NCI-H1694 (cell line): ENCODE measurements at regions not wholly inside any gene's neighbourhood (a gene's known extent, or its start where the extent isn't known, plus 50 kb on each side); places are given as distances from the start of the nearest gene placed in this dataset.

ENCODE experiments used
- DNase-seq: peaks from one replicate; lab custom pipeline; 2025; lab: John Stamatoyannopoulos, UW

DNA sequence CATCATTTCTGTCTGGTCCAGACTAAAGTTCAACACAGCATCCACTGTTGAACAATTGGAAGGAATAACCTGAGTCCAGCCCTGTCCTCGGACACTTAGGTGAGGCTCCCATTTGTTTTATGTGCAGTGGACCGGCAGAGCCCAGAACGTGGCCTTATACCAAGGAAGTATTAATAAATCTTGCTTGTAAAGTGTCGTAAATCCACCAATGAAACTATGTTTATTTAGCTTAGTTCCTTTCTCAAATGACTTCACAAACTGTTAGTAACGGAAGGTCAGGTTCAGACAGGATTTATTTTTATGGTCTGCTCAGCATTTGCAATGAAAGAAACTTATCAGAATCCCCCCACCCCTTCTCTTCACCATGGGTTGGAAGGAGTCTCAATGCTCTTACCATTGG is 149.5 kb downstream of the PCSK1 start:
- no peak for DNase-seq

DNA sequence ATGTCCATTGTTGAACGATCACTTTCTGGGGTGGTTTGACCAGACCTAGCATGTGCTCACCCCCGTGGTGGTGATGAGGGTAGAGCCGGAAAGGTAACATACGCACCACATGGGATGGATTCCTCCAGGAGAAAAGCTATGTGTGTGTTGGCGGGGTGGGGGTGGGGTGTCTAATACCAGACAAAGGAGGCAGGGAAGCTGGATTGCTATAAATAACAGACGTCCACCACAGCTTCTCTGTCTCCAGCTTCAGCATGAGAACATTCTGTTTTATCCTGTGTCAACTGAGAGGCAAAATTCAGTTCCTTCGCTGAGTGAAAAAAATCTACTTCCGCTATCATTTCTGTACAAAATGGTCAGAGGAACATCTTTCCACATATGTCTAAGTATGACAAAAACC is 151.0 kb downstream of the PCSK1 start:
- no peak for DNase-seq

- no peak for DNase-seq
Observed at GRCh38 chr5:96280946-96281393, 152.1 kb downstream of the PCSK1 start.

GRCh38 chr5:96279801-96280542 is 153.1 kb downstream of the PCSK1 start:
- no peak for DNase-seq

- DNase-seq = no peak
Observed at GRCh38 chr5:96278981-96279380, 154.1 kb downstream of the PCSK1 start.

DNA sequence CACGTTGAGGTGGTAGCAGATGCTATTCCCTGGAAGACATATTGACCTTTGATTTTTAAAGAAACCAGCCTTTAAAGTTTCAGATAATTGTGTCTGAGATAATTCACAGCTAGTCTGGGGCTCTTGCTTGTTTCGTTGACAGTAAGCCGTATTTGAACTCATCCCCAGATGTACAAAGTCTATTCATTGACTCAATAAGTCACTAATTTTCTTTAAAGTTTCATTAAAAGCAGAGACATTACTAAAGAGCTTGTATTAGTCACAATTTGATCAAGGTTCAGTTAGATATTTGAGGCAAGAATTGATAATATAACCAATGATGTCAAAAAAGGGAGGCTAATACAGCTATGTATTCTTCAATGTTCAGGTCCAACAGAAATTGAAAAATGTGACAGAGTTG is 158.0 kb downstream of the PCSK1 start:
- no peak for DNase-seq

DNA sequence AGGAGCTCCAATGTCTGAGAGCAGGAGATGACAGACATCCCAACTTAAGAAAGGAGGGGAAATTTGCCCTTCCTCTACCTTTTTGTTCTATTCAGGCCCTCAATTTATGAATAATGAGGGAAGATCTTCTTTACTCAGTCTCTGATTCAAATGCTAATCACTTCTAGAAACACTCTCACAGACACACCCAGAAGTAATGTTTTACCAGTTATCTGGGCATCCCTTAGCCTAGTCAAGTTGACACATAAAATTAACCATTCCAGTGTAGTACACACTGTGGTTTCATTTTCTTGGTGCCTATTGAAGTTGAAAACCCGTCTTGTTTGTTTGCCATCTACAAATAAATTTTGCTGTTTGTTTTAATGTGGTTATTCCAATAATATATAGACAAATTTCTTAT is 167.6 kb downstream of the PCSK1 start:
- no peak for DNase-seq

DNA sequence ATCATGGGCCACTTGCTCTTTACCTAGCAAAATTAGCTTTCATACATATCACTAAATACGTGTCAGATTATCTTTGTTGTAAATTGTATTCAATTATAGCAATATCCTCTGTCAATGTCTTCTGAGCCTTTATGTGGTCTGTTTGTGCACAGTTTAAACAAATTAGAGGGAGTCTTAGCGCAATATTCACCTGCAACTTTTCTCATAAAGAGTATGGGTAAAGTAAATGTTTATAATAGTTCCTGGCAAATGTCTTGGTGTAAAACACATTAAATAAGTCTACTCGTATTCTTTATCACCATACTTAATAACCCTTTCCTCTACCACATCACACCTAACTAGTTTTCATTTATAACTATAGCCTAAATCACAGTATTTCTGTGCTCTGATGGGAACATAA is 169.0 kb downstream of the PCSK1 start:
- DNase-seq = no peak

- no peak for DNase-seq
Observed at GRCh38 chr5:96262105-96262504, 170.9 kb downstream of the PCSK1 start.

- DNase-seq = no peak
Observed at GRCh38 chr5:96260009-96260408, 173.0 kb downstream of the PCSK1 start.

GRCh38 chr5:96259151-96259772 is 173.8 kb downstream of the PCSK1 start:
- no peak for DNase-seq

GRCh38 chr5:96258692-96259091 is 174.4 kb downstream of the PCSK1 start:
- no peak for DNase-seq

DNA sequence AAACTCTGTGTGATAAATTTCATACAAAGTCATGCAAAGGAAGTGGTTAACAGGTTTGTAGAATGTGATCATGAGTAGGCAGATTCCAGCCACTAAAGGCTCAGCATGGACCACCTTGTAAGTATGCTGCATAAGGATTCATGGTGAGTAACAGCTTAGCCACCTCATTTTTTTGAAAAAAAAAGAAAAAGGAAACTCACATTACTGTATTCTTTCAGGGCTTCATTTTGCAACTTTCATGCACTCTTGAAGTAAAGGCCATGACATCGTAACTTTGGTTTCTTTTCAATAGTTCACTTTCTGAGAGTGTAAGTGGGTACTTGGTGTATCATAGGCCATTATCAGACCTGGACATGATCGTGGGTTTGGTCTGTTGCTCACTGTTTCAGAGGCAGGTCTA is 175.1 kb downstream of the PCSK1 start:
- DNase-seq = no peak

- DNase-seq = peak; percentile 73
Observed at GRCh38 chr5:96256795-96257470, 176.1 kb downstream of the PCSK1 start.

DNA sequence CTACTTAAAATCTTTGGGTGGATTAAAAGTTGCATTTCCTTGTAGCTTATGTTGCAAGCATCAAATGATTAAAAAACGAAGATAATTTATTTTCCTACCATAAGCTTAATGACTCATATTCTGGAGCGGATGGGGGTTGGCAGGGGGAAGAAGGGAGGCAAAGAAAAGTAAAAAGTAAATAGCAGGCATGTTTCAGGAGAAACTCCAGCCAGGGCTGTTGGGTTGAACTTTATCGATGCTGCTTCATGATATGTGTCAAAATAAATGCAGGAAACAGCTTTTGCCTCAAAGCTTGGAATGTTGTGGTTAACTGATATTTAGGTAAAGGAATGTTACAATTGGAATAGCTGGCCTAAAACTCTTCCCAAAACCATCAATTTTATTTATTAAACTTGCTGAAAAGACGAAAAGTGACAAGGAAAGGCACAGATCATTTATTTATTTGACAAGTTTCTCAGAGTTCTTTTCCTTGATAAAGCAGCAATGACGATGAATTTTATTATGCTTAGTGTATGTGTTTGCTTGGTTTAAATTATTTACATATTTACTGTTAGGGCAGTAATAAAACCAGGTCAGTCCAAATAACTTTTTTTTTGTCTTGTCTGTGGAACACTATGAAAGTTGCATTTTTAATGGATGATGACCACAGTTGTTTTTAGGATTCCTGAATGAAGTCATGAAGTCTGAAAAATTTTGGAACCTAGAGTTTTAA is 177.9 kb downstream of the PCSK1 start:
- no peak for DNase-seq

DNA sequence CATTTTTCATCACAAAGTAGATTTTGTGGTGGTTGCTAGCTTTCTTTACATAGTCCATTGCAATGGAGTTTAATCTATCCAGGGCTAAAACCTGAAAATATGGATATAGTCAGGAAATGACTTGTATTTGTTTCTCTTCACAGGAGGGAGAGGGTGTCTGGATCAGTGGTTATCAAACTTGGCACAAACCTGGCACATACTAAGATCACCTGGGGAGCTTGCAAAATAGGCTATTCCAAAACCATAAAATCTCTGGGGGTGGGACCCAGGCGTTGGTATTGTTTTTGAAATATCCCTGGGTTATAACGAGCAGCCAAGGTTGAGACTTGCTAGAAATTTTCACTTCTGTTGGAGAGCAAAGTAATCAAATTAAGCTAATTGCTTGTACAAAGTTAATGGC is 179.9 kb downstream of the PCSK1 start:
- DNase-seq = no peak

DNA sequence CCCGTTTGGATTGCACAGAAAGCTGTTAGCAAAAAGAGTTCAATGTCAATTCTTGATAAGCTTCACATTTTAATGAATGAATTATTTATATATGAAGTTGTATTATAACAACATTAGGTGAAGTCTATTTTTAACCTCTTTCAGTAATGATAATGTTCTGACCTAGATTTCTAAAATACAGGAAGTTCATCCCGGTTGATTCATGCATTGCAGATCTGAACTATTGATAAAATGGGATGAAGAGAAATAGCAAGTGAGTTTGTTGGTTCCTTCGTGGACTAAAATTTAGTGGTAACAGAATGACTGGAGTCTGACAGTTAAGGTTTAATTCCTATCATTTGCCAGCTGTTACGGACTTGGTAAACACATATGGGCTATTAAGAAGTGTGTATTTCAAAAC is 180.5 kb downstream of the PCSK1 start:
- no peak for DNase-seq

DNA sequence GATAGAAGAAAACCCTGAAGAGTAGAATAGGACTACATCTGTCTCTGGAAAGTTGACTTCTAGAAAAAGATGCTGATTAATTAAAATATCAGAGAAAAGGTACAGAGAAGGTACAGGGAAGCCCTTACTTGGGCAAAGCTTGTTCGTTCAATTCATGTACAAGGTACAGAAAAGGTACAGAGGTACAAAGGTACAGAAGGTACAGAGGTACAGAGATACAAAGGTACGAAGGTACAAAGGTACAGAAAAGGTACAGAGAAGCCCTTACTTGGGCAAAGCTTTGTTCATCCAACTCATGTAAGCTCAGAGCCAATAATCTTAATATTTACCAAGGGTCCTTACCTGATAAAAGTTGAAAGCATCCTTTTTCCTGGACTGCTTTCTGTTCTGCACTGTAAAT is 182.3 kb downstream of the PCSK1 start:
- DNase-seq = no peak

DNA sequence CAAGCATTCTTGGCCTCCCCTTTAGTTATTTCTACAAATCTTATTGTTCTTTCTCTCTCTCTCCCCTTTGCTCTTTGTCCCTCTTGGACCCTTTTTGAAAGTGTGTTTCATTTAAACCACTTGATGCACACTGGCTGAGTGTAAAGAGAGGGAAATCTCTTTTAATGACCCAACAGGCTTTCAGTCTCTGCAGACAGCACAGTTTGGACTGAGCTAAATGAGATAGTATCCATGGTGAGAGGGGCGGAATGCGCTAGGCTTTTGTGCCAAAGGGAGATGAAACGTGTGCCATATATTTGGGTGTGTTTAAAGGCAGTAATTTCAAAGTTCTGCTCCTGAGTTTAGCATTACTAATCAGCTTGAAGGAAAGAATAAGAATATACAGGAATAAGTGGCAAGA is 184.9 kb downstream of the PCSK1 start:
- no peak for DNase-seq

DNA sequence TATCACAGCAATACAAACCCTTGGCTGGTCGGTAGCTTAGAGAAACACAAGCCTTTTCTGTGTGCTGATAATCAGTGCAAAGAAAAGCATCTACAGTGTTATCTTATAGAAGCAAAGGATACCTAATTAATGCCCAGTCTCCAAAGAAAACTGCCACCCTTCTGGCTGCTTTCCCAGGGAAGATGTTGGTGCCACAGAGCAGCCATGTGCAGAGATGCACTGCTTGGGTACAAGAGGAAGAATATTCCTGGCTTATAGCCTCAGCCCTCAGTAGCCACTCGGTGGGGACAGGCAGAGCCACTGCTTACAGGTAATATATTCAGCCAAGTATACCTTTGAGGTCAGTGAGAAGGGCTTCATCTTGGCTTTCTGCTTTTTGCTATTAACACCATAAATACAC is 185.3 kb downstream of the PCSK1 start:
- no peak for DNase-seq

- DNase-seq = no peak
Observed at GRCh38 chr5:96247097-96247701, 185.8 kb downstream of the PCSK1 start.
